Mammary epithelial cell (primary cell): ENCODE measurements at regions not wholly inside any gene's neighbourhood (a gene's known extent, or its start where the extent isn't known, plus 50 kb on each side); places are given as distances from the start of the nearest gene placed in this dataset.

Source experiments
- EZH2 ChIP-seq: IDR thresholded peaks from 2 replicates; pipeline ENCODE4 v1.6.1; 2012; ENCODE audit warnings: low read length, inconsistent platforms, borderline replicate concordance
- TF ChIP-seq, protein P1 (sequence below), 2 donors: IDR thresholded peaks in 1 of 2; conservative IDR thresholded peaks in 1 of 2; 2 replicates each; pipeline ENCODE4 v1.5.1; 2011 to 2012; ENCODE audit warnings: inconsistent platforms in 2 of 2, low read length in 2 of 2, mild to moderate bottlenecking in 2 of 2, control low read depth in 1 of 2, low read depth in 1 of 2; ENCODE audit not compliant: insufficient read depth in 1 of 2; ENCODE audit errors: extremely low read depth in 1 of 2

DNA sequence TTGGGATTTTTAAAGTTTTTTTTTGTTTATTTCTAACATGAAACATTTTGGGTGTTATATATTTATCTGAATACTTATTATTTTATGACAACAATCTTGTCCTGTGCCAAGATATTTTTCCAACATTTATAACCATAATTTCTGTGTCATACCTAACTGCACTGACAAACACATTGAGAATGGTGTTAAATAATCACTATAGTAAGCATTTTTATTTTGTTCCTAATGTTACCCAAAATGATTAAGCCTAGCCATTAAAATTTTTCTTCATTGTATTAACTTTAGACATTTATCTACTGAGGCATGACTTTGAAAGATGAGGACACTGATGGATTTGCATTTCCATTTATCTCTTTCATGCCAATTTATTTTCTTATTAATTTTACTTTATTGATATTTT, 91.6 kb upstream of the STK32A start:
- TF ChIP-seq, protein P1, sequence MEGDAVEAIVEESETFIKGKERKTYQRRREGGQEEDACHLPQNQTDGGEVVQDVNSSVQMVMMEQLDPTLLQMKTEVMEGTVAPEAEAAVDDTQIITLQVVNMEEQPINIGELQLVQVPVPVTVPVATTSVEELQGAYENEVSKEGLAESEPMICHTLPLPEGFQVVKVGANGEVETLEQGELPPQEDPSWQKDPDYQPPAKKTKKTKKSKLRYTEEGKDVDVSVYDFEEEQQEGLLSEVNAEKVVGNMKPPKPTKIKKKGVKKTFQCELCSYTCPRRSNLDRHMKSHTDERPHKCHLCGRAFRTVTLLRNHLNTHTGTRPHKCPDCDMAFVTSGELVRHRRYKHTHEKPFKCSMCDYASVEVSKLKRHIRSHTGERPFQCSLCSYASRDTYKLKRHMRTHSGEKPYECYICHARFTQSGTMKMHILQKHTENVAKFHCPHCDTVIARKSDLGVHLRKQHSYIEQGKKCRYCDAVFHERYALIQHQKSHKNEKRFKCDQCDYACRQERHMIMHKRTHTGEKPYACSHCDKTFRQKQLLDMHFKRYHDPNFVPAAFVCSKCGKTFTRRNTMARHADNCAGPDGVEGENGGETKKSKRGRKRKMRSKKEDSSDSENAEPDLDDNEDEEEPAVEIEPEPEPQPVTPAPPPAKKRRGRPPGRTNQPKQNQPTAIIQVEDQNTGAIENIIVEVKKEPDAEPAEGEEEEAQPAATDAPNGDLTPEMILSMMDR (conservative IDR thresholded peaks at IDR 0.05 in 1 of 2, IDR thresholded peaks at IDR 0.05 in 1 of 2; ENCODE audit: extremely low read depth in 1 of 2, insufficient read depth in 1 of 2, low read depth in 1 of 2, low read length in 2 of 2) = no peak
- TF ChIP-seq EZH2 = no peak
